MM.1S (cell line): ENCODE measurements at regions not wholly inside any gene's neighbourhood (a gene's known extent, or its start where the extent isn't known, plus 50 kb on each side); places are given as distances from the start of the nearest gene placed in this dataset.

ENCODE experiments used
- CTCF ChIP-seq: fragments of 300-600 bp; sonication (generic); IDR thresholded peaks from 2 replicates; pipeline ENCODE4 v1.5.1; 2016; ENCODE audit warnings: antibody characterized with exemption, low read length, mixed read lengths
- EZH2 ChIP-seq: fragments of 300-600 bp; sonication (generic); optimal IDR thresholded peaks from 2 replicates; pipeline ENCODE3; 2017; ENCODE audit warnings: low read depth, mild to moderate bottlenecking, antibody characterized with exemption, low read length, mixed read lengths
- EZH2phosphoT487 ChIP-seq: fragments of 300-600 bp; sonication (generic); IDR thresholded peaks from 2 replicates; pipeline ENCODE4 v1.6.1; 2018; ENCODE audit warnings: antibody characterized with exemption, low read length

GRCh38 chr2:120849278-120849677, 113.6 kb downstream of the GLI2 start:
- TF ChIP-seq CTCF = no peak
- no peak for TF ChIP-seq EZH2
- TF ChIP-seq EZH2phosphoT487 = no peak
